ENCODE measurements at regions not wholly inside any gene's neighbourhood (a gene's known extent, or its start where the extent isn't known, plus 50 kb on each side); places are given as distances from the start of the nearest gene placed in this dataset.

DNA sequence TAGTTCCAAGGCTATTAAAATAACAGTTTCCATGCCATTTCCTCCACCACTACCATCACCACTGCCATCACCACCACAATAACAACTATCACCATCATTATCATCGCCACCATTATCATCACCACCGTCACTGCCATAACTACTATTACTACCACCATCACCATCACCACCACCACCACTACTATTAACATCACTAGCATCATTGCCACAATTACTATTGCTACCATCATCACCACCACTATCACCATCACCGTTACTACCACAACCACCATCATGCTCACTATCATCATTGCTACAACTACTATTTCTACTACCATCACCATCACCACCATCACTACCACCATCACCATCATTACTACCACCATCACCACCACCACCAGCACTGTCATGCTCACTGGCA, 185.9 kb upstream of the MAF start:
- TF ChIP-seq, protein P1, sequence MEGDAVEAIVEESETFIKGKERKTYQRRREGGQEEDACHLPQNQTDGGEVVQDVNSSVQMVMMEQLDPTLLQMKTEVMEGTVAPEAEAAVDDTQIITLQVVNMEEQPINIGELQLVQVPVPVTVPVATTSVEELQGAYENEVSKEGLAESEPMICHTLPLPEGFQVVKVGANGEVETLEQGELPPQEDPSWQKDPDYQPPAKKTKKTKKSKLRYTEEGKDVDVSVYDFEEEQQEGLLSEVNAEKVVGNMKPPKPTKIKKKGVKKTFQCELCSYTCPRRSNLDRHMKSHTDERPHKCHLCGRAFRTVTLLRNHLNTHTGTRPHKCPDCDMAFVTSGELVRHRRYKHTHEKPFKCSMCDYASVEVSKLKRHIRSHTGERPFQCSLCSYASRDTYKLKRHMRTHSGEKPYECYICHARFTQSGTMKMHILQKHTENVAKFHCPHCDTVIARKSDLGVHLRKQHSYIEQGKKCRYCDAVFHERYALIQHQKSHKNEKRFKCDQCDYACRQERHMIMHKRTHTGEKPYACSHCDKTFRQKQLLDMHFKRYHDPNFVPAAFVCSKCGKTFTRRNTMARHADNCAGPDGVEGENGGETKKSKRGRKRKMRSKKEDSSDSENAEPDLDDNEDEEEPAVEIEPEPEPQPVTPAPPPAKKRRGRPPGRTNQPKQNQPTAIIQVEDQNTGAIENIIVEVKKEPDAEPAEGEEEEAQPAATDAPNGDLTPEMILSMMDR (IDR thresholded peaks at IDR 0.05): no peak
- TF ChIP-seq, protein P2, sequence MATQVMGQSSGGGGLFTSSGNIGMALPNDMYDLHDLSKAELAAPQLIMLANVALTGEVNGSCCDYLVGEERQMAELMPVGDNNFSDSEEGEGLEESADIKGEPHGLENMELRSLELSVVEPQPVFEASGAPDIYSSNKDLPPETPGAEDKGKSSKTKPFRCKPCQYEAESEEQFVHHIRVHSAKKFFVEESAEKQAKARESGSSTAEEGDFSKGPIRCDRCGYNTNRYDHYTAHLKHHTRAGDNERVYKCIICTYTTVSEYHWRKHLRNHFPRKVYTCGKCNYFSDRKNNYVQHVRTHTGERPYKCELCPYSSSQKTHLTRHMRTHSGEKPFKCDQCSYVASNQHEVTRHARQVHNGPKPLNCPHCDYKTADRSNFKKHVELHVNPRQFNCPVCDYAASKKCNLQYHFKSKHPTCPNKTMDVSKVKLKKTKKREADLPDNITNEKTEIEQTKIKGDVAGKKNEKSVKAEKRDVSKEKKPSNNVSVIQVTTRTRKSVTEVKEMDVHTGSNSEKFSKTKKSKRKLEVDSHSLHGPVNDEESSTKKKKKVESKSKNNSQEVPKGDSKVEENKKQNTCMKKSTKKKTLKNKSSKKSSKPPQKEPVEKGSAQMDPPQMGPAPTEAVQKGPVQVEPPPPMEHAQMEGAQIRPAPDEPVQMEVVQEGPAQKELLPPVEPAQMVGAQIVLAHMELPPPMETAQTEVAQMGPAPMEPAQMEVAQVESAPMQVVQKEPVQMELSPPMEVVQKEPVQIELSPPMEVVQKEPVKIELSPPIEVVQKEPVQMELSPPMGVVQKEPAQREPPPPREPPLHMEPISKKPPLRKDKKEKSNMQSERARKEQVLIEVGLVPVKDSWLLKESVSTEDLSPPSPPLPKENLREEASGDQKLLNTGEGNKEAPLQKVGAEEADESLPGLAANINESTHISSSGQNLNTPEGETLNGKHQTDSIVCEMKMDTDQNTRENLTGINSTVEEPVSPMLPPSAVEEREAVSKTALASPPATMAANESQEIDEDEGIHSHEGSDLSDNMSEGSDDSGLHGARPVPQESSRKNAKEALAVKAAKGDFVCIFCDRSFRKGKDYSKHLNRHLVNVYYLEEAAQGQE (IDR thresholded peaks at IDR 0.05; ENCODE audit: insufficient read depth in 1 of 2, low read depth in 2 of 2, low read length in 1 of 2): no peak
- no peak for TF ChIP-seq TCF7L2 (IDR thresholded peaks at IDR 0.05; ENCODE audit: low read depth, low read length)
